HCT116 (cell line): ENCODE measurements at regions not wholly inside any gene's neighbourhood (a gene's known extent, or its start where the extent isn't known, plus 50 kb on each side); places are given as distances from the start of the nearest gene placed in this dataset.

Experiments used
- ATAC-seq: fragments of 200-7000 bp; cut with Tn5 transposase; 2 replicates; pipeline ENCODE4 v1.9.1; 2020; ENCODE audit warnings: mild to moderate bottlenecking, moderate library complexity
- BruUV-seq: library from RNA; stranded (reverse); fragments of 400-500 nt; replicated peaks from 2 replicates; lab custom pipeline; 2021; lab: Mats Ljungman, UMichigan
- CTCF ChIA-PET: fragments of 300-600 bp; sonication (Branson Sonifier 250); formaldehyde crosslinking; loops from one replicate; lab custom pipeline; 2021; ENCODE audit warnings: antibody characterized with exemption; lab: Charles Lee
- POLR2A ChIA-PET: fragments of 300-600, 350-600 bp; sonication (Branson Sonifier 250); formaldehyde crosslinking; loops from one replicate; lab custom pipeline; 2021; ENCODE audit warnings: antibody characterized with exemption; lab: Charles Lee
- RAD21 ChIA-PET, 2 experiments: fragments of 300-600 bp; sonication (Branson Sonifier 250); formaldehyde crosslinking; loops; one replicate each; lab custom pipeline; 2023; ENCODE audit warnings: low total read pairs in 2 of 2; ENCODE audit not compliant: uncharacterized antibody in 2 of 2, unreplicated experiment in 2 of 2, low non-redundant PET in 1 of 2; lab: Charles Lee
- DNase-seq: peaks from one replicate; pipeline ENCODE4 v3.0.0-alpha.2; 2010; ENCODE audit warnings: low read depth, low spot score
- H2AFZ ChIP-seq: fragments of 200-600 bp; shearing (Covaris generic), sonication (generic); 2 replicates; pipeline ENCODE4 v1.6.1; 2017; ENCODE audit warnings: low read depth, mixed run types, mixed read lengths, antibody characterized with exemption, low read length; ENCODE audit not compliant: poor library complexity, severe bottlenecking
- H3K27ac ChIP-seq: 2 replicates; pipeline ENCODE4 v1.5.1; 2012; ENCODE audit warnings: low read depth, low read length
- H3K27me3 ChIP-seq: fragments of 200-600 bp; sonication (generic); 2 replicates; pipeline ENCODE4 v1.6.1; 2016; ENCODE audit warnings: mixed run types, low read length, mixed read lengths; ENCODE audit not compliant: insufficient read depth
- H3K36me3 ChIP-seq, 2 experiments: fragments of 200-500 bp in 1 of 2; fragments of 200-600 bp in 1 of 2; sonication (Bioruptor generic) in 1 of 2; sonication (generic) in 1 of 2; 2 replicates each; pipeline versions ENCODE4 v1.5.1 to v1.6.1; 2014 to 2016; ENCODE audit warnings: low read length in 2 of 2, inconsistent platforms in 1 of 2, mixed read lengths in 1 of 2, mixed run types in 1 of 2; ENCODE audit not compliant: insufficient read depth in 2 of 2, control insufficient read depth in 1 of 2
- H3K4me1 ChIP-seq, 2 experiments: fragments of 200-600 bp in 1 of 2; sonication (generic) in 1 of 2; 2 replicates each; pipeline versions ENCODE4 v1.5.1 to v1.6.1; 2012 to 2017; ENCODE audit warnings: low read length in 2 of 2, inconsistent platforms in 1 of 2, mild to moderate bottlenecking in 1 of 2, mixed read lengths in 1 of 2, mixed run types in 1 of 2, moderate library complexity in 1 of 2; ENCODE audit not compliant: insufficient read depth in 2 of 2, control insufficient read depth in 1 of 2
- H3K4me2 ChIP-seq: fragments of 200-600 bp; sonication (generic); 2 replicates; pipeline ENCODE4 v1.6.1; 2017; ENCODE audit warnings: mixed run types, low read length, mixed read lengths
- H3K4me3 ChIP-seq, 2 experiments: fragments of 200-600 bp in 1 of 2; sonication (generic) in 1 of 2; replicated peaks in 1 of 2; 2 replicates each; pipeline ENCODE4 v1.5.1; 2011 to 2016; ENCODE audit warnings: low read length in 2 of 2, control low read depth in 1 of 2, low read depth in 1 of 2, mild to moderate bottlenecking in 1 of 2, mixed read lengths in 1 of 2, mixed run types in 1 of 2
- H3K79me2 ChIP-seq: fragments of 200-600 bp; sonication (generic); 2 replicates; pipeline ENCODE4 v1.6.1; 2017; ENCODE audit warnings: mild to moderate bottlenecking, mixed run types, low read length, moderate library complexity, mixed read lengths; ENCODE audit not compliant: insufficient read depth
- H3K9ac ChIP-seq: fragments of 200-600 bp; sonication (generic); 2 replicates; pipeline ENCODE4 v1.6.1; 2016; ENCODE audit warnings: low read length, mixed read lengths
- H3K9me2 ChIP-seq: fragments of 200-600 bp; sonication (generic), shearing (Covaris generic); 2 replicates; pipeline ENCODE4 v1.6.1; 2017; ENCODE audit warnings: mixed run types, mild to moderate bottlenecking, moderate library complexity; ENCODE audit not compliant: insufficient read depth
- H3K9me3 ChIP-seq, 2 experiments: fragments of 200-500 bp in 1 of 2; fragments of 200-600 bp in 1 of 2; sonication (Bioruptor generic) in 1 of 2; sonication (generic) in 1 of 2; 2 replicates each; pipeline ENCODE4 v1.6.1; 2014 to 2017; ENCODE audit warnings: low read length in 2 of 2, mixed read lengths in 2 of 2, inconsistent platforms in 1 of 2, low read depth in 1 of 2, mild to moderate bottlenecking in 1 of 2, mixed run types in 1 of 2, moderate library complexity in 1 of 2; ENCODE audit not compliant: control insufficient read depth in 1 of 2, insufficient read depth in 1 of 2
- H4K20me1 ChIP-seq: fragments of 200-600 bp; sonication (generic), shearing (Covaris generic); 2 replicates; pipeline ENCODE4 v1.6.1; 2017; ENCODE audit warnings: mixed run types, mild to moderate bottlenecking, moderate library complexity; ENCODE audit not compliant: insufficient read depth
- ATF3 ChIP-seq: IDR thresholded peaks from 2 replicates; pipeline ENCODE4 v1.6.1; 2012
- CBX3 ChIP-seq: IDR thresholded peaks from 2 replicates; pipeline ENCODE4 v1.6.1; 2012; ENCODE audit warnings: low read depth
- CEBPB ChIP-seq: IDR thresholded peaks from 2 replicates; pipeline ENCODE4 v1.6.1; 2012; ENCODE audit warnings: low read depth
- EGR1 ChIP-seq: IDR thresholded peaks from 2 replicates; pipeline ENCODE4 v1.6.1; 2012; ENCODE audit warnings: low read depth
- ELF1 ChIP-seq: IDR thresholded peaks from 2 replicates; pipeline ENCODE4 v1.6.1; 2012; ENCODE audit warnings: low read depth, borderline replicate concordance
- FOSL1 ChIP-seq: IDR thresholded peaks from 2 replicates; pipeline ENCODE4 v1.6.1; 2012; ENCODE audit warnings: low read depth
- JUND ChIP-seq: IDR thresholded peaks from 2 replicates; pipeline ENCODE4 v1.6.1; 2012
- SIN3A ChIP-seq: IDR thresholded peaks from 2 replicates; pipeline ENCODE4 v1.6.1; 2012; ENCODE audit warnings: low read depth
- SRF ChIP-seq: IDR thresholded peaks from 2 replicates; pipeline ENCODE4 v1.6.1; 2012; ENCODE audit warnings: low read depth
- TCF7L2 ChIP-seq: IDR thresholded peaks from 2 replicates; pipeline ENCODE4 v1.7.0; 2011; ENCODE audit warnings: borderline replicate concordance, inconsistent platforms; ENCODE audit not compliant: insufficient read depth, insufficient read length; ENCODE audit errors: extremely low read depth
- ZFX ChIP-seq: fragments of 450-650 bp; IDR thresholded peaks from 2 replicates; pipeline ENCODE4 v1.6.1; 2017
- intact Hi-C: fragments of 100-400 bp; cut with micrococcal nuclease; formaldehyde crosslinking; loops from 2 replicates; pipeline ENCODE4 v1.10.0; 2022
- TF ChIP-seq, protein P1 (sequence below): IDR thresholded peaks from 2 replicates; pipeline ENCODE4 v1.6.1; 2011; ENCODE audit warnings: mild to moderate bottlenecking, low read length, moderate library complexity; ENCODE audit not compliant: insufficient replicate concordance; ENCODE audit errors: extremely low read depth

GRCh38 chr2:56450772-56451171 is 267.0 kb downstream of the CCDC85A start:
- Histone ChIP-seq H3K79me2 (no peaks in the 10 kb centered on the region), H3K9me3 (no peaks in the 10 kb centered on the region), H4K20me1 (no peaks in the 10 kb centered on the region), H3K4me1 (no peaks in the 10 kb centered on the region; a peak in 1 of 4 replicates), H3K27ac (no peak overlapping the region), H2AFZ (no peak overlapping the region), H3K27me3 (no peaks in the 10 kb centered on the region), H3K36me3 (no peaks in the 10 kb centered on the region), H3K9me2 (no peaks in the 10 kb centered on the region), H3K4me2 (no peak overlapping the region), H3K9ac (no peak overlapping the region), H3K4me3 (no peak overlapping the region)
- no TSS peak for BruUV-seq
- ATAC-seq = no peak
- CTCF ChIA-PET = no interaction called here
- POLR2A ChIA-PET = no interaction called here
- no peak for TF ChIP-seq JUND
- no peak for TF ChIP-seq ATF3
- TF ChIP-seq, protein P1, sequence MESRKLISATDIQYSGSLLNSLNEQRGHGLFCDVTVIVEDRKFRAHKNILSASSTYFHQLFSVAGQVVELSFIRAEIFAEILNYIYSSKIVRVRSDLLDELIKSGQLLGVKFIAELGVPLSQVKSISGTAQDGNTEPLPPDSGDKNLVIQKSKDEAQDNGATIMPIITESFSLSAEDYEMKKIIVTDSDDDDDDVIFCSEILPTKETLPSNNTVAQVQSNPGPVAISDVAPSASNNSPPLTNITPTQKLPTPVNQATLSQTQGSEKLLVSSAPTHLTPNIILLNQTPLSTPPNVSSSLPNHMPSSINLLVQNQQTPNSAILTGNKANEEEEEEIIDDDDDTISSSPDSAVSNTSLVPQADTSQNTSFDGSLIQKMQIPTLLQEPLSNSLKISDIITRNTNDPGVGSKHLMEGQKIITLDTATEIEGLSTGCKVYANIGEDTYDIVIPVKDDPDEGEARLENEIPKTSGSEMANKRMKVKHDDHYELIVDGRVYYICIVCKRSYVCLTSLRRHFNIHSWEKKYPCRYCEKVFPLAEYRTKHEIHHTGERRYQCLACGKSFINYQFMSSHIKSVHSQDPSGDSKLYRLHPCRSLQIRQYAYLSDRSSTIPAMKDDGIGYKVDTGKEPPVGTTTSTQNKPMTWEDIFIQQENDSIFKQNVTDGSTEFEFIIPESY = no peak
- TF ChIP-seq CEBPB = no peak
- no peak for TF ChIP-seq ZFX
- TF ChIP-seq SIN3A = no peak
- no peak for TF ChIP-seq FOSL1
- TF ChIP-seq CBX3 = no peak
- no peak for TF ChIP-seq TCF7L2
- TF ChIP-seq ELF1 = no peak
- no peak for DNase-seq
- RAD21 ChIA-PET = no interaction called here
- intact Hi-C loops = no loop called here

DNA sequence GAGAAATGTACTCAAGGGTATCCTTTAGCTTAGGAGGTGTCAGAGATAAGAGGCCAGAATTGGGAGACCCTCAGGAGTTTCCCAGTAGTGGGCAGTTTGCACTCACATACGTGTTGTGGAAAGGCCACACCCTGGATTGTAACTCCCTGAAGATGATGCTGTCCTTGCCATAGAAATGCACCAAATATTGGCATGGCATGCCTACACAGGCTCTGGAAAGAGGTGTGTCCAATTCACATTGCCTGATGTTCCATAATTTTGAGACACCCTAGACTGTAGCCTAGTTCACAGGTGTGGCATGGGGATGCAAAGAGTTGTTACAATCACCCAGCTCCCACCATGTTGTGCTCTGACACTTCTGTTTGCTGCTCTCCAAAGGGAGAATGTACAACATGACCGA is 271.9 kb downstream of the CCDC85A start:
- no peak overlapping the region for H3K4me3 ChIP-seq
- ATAC-seq = no peak
- BruUV-seq = no TSS peak
- no peaks in the 10 kb centered on the region for H3K27me3 ChIP-seq
- no peak for TF ChIP-seq TCF7L2
- no peak for TF ChIP-seq ZFX
- TF ChIP-seq SRF = no peak
- TF ChIP-seq, protein P1 = no peak
- no peak for TF ChIP-seq CBX3
- TF ChIP-seq EGR1 = no peak
- H3K9me2 ChIP-seq = no peaks in the 10 kb centered on the region
- H3K9me3 ChIP-seq = no peaks in the 10 kb centered on the region
- no peak overlapping the region for H3K4me2 ChIP-seq
- H2AFZ ChIP-seq = no peak overlapping the region
- intact Hi-C loops = no loop called here
- no peaks in the 10 kb centered on the region for H4K20me1 ChIP-seq
- no peak for DNase-seq
- RAD21 ChIA-PET = no interaction called here
- CTCF ChIA-PET = no interaction called here
- H3K27ac ChIP-seq = no peak overlapping the region
- H3K4me1 ChIP-seq = no peaks in the 10 kb centered on the region
- no peaks in the 10 kb centered on the region for H3K36me3 ChIP-seq
- no peaks in the 10 kb centered on the region for H3K79me2 ChIP-seq
- no peak overlapping the region for H3K9ac ChIP-seq
- POLR2A ChIA-PET = no interaction called here
